HG02981 (cell line): ENCODE measurements at regions not wholly inside any gene's neighbourhood (a gene's known extent, or its start where the extent isn't known, plus 50 kb on each side); places are given as distances from the start of the nearest gene placed in this dataset.
"Not testable (repeated sequence)": the region's sequence is repeated elsewhere in the genome, so short reads cannot be mapped to it uniquely, and the experiment has no call there.

Experiments used
- ATAC-seq: cut with Tn5 transposase; IDR thresholded peaks from one replicate; pipeline ENCODE4 v1.9.1; 2021; ENCODE audit warnings: mild to moderate bottlenecking, moderate library complexity; ENCODE audit not compliant: unreplicated experiment

DNA sequence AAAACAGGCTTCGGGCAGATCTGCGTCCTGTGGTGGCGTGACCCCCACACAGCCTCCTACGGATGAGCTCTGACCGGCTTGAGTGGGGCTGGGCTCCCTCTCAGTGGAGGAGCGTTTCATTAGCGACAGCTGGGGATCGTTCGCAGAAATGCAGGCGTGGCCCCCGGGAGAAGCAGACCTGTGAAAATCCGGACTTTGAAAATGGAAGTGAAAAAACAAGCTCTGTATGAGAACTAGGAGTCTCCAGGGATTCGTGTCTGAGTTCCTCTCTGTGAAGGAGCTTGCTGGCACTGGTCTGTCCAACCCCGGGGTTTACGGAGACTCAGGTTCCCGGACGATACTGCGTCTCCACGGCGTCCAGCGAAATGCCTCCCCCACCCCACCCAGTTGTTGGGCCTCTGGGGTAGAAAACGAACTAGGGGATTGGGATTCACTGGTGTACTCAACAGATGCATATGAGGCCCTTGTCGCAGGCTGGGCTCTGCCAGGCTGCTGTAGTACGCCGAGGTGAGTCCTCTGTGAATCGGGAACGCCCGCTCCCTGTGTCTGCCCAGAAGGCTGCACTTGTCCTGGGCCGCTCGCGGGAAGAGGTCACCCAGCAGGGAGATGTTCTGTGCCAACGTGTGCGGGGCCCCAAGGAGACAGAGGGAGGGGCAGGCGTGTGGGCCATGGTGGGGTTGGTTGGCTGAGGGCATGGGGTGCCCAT, 119.7 kb upstream of the ZNF469 start:
- ATAC-seq = not testable (repeated sequence)

DNA sequence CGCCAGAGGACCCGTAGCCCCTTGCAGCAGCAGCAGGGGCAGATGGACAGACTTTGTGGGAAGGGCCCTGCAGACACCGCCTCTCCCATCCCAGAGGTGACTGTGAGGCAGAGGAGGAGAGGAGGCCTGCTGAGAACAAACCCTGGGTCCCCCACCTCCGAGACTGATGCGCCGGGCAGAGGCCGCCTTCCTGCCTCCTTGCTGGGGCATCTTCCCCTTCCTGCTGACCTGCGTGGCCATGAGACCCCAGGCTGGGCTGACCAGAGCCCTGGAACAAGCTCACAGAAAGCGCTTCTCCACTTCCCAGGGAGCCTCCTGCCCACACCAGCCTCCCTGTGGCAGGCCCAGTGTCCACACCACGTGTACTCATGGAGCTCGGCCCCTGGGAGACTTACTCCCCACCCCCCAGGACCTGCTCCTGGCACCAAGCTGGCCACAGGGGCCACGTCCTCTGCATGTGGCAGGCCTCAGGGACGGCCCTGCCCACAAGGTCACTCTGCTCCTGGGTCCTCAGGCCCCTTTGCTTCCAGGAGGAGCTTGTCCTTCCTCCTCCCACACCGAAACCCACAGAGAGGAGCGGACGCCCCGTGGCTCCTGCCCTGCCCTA, 119.0 kb upstream of the ZNF469 start:
- ATAC-seq = not testable (repeated sequence)

DNA sequence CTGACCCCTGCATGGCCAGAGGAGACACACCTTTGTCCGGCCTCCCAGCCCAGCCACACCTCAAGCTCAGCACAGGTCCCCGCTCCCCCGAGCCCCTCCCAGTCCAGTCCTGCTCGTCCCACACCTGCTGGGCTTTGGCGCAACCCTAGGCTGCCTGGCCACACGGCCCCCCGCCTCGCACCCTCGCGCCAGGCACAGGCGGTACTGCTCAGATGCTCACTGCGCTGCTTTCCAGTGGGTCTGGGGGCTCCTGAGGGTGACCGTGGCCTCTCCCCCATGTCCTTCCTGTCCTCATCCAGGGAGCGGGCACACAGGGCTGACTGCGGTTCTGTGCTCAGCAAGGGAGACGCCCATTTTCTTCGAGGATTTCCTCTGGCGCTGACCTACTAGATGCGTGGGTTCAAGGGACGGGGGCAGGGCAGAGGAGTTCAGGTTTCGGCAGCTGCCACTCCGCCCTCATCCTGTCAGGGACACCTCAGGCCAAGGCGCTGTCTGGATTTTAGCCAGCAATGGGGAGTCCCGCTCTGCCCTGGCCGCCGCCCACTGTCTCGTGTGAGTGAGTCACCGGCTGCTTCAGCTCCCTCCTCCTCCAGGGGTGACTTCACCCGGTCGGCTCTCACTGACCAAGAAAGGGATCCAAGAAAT, 118.0 kb upstream of the ZNF469 start:
- ATAC-seq = peak; percentile 62

DNA sequence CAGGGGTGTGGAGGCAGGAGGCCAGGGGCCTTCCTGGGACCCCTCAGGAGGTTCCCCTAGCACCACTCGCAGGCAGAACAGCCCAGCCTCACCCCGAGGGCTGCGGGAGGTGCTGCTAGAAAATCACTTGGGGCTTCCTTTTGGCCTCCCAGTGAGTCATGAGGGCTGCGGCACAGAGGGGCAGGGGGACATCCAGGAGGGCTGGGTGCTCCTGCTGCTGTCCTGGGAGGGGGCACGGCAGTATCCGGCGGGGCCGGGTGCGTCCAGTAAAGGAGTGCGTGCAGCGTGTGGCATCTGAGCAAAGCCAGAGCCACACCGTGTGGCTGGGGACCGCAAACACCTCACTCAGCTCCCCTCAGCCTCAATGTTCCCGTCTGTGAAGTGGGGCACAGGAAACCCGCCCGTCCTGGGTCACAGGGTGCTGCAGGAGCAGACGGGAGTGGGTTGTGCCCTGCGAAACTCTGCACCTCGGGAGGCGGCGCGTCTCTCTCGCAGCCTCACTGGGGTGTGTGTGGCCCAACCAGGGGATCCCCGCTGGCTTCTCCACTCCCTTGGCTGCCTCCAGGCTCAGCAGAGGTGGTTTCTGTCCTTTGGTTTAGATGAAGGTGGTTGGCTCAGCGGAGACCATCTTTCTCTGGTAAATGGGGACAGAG, 117.3 kb upstream of the ZNF469 start:
- ATAC-seq = peak; percentile 8

DNA sequence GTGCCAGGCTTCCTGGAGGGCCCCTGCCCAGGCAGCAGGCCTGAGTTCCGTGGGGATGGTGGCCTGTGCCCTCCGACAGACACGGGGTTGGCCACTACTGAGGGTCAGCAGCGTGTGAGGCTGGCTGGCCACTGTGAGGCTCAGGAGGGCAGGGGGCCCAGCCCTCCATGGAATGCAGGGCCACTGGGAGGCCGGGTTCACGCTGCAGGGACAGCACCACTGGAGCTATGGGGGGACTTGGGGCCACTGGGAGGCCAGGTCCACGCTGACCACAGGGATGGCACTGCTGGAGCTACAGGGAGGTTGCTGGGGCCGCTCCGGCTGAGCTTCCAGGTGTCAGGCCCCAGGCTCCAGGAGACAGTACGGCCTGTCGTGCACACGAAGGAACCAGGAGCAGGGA, 116.7 kb upstream of the ZNF469 start:
- ATAC-seq = not testable (repeated sequence)

DNA sequence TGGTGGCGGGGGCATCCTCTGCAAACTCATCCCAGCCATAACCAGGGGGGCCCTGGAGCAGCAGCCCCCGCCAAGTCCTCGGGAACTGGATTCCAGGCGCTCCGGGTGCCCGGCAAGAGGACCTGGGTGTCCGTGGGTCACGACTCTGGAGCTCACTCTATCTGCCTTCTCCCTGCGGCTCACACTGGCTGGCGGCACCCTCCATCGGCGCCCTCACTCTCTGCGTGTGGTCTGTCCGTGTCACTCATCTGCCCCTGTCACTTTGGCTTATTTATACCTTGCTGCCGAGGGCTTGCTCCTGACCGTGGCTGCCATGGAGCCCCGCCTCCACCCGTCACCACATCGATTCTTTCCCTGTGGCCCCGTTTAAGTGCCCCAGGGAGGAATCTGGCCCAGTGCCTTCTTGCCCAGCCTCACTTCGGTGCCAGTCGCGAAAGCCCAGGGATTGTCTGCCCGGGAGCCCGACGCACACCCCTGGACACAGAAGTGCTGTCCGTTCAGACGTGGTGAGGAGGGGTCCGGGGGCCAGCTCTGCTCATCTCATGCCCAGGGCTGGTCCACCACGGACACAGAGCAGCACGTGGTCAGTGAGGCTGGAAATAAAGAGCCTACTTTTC, 115.7 kb upstream of the ZNF469 start:
- ATAC-seq = not testable (repeated sequence)

DNA sequence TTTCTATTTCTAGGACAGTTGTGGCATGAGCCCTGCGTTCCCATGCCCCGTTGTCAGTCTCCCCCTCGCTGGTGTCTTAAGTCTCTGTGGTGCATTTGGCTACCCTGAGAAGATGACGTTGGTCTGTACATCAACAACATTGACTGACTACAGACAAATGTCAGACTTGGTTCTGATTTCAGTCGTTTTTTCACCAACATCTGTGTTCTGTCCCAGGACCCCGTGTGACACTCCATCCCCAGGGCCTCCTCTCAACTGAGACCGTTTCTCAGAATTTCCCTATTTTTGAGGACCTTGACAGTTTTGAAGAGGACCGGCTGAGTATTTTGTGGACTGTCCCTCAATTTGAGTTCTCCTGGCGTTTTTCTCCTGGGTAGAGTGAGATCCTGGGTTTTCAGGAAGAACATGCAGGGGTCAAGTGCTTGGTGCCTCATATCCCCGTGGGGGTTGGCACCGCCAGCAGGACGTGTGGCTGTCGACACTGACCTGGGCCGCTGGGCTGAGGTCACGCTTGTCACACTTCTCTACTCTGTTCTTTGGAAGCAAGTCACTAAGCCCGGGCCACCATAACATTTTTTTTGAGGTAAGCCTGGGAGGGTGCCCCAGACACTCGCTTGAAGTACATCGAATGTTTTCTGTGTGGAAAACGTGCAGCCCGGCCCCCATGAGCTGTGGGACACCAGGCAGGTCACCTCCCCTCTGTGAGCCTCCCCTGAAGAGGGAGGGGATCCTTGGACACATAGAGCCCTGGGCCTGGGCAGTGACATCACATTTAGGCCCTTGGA, 114.4 kb upstream of the ZNF469 start:
- ATAC-seq = not testable (repeated sequence)

DNA sequence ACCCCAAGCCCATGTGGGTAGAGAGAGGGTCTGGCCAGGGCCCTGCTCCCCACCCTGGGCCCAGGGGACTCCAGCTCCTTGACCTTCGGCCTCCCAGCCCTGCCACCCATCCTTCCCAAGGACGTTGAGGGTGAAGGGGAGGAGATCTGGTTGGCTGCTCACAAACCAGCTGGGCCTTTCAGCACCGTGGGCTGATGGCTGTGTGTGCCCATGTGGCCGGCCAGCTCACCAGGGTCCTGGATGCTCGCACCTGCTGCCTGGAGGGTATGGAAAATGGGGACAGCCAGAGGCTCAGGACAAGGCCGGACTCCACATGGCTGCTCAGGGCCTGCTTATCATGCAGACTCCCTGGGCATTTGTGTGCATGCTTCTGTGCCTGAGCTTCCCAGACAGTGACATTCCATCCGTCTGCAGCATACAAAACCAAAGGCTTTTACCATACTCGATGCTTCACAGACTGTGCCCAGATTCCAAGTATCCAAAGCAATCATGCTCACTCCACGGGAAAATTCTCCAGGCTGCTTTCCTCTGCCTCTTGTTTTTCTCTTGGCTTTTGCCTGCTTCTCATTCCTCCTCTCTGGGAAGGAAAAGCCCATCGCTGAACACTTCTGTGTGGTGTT, 112.5 kb upstream of the ZNF469 start:
- ATAC-seq = not testable (repeated sequence)

DNA sequence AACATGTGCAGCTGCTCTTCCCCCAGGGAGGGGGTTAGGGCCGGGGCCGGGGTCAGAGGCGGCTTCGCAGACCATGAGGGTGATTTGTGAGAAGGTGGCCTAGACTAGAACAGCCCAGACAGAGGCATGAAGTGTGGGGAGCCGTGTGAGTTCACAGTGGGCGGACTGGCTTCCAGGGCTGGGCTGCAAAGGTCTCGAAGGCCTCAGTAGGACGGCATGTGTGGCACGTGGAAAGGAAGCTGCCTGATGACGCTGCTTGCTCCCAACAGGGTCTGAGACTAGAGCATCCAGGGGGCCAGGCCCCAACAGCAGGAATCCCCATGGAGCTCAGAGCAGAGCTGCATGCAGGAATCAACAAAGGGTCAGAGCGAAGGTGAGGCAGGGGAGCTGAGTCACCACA, 111.5 kb upstream of the ZNF469 start:
- not testable (repeated sequence) for ATAC-seq

DNA sequence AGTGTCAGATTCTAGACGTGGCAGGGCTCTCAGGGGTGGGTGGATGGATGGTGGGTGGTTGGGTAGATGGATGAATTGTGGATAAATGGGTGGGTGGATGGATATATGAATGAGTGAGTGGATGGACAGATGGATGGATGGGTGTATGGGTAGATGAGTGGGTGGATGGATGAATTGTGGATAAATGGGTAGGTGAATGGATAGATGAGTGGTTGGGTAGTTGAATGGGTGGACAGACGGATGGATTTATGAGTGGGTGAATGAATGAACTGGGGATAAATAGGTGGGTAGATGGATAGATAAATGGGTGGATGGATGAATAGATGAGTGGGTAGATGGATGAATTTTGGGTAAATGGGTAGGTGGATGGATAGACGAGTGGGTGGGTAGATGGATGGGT, 111.0 kb upstream of the ZNF469 start:
- not testable (repeated sequence) for ATAC-seq

DNA sequence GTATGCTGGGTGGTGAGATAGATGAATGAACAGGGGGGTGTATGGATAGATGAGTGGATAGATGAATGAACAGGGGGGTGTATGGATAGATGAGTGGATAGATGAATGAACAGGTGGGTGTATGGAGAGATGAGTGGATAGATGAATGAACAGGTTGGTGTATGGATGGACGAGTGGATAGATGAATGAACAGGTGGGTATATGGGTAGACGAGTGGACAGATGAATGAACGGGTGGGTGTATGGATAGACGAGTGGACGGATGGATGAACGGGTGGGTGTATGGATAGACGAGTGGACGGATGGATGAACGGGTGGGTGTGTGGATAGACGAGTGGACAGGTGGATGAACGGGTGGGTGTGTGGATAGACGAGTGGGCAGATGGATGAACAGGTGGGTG, 110.3 kb upstream of the ZNF469 start:
- not testable (repeated sequence) for ATAC-seq

DNA sequence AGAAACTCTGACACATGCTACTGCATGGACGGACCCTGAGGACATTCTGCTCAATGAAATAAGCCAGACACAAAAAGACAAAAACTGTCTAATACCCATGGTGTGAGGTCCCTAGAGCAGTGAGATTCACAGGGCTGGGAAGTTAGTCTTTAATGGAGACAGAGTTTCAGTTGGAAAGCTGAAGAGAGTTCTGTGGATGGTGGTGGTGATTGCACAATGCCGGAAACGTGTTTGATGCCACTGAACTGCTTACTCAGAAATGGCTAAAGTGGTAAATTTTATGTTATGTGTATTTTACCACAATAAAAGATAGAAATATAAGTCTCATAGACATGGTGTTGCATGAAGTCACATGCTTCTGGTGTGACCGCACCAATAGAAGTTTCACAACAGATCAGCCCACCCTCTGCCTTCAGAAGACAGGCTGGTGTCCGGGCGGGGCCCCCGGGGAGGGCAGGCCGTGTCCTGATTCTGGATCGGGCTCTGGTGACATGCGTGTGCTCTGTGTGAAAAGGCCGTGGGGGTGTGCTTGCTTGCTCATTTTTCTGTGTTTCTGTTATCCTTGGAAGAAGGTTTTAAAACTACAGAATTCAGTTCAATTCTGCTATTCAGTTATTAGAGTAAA, 108.5 kb upstream of the ZNF469 start:
- not testable (repeated sequence) for ATAC-seq

DNA sequence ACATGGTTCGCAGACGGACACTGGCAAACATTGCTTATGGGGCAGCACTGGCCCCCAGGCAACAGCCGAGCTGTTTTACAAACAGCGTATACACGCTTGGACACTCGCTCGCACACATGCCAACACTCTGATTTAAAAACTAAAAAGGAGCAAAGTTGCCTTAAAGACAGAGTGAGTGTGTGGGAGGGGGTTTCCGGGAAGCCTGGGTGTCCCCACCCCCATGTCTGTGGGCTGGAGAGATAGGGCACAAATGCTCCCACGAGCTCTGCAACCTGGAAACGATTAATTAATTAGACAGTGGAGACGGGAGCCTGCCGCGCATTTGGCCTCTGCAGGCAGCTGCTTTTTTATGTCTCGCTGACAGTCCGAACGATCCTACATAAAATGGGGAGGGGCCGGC, 107.9 kb upstream of the ZNF469 start:
- no peak for ATAC-seq

DNA sequence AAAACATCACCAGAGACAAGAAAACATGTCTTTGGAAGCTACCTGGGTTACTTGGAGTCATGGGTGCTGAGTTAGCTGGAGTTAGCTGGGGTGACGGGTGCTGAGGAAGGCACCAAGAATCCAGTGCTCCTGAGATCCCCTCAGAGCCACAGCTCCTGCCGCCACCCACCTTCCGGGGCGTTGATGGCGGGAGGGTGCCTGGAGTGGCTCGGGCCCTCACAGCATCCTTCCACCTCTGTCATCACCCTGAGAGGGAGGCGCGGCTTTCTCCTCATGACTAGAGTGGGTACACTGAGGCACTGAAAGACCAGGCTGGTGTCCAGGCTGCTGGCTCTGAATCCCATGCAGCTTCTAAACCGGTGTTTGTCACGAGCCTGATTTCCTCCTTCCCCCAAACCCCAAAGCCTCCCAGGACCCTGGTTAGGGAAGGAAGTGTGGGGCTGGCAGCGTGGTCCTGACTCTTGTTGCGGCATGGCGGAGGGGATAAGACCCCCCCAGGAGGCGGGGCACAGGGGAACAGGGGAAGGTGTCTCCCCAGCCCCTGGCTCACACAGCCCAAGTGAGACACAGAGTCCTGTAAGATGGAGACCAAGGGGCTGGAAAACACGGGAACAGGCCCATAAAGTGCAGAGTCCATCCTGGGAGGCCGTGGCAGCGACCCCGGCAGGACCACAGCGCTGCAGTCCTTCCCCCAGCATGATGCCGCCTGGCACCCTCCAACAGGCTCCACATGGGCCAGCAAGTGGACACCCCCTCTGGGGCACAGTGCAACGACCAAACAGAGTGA, 107.2 kb upstream of the ZNF469 start:
- not testable (repeated sequence) for ATAC-seq

DNA sequence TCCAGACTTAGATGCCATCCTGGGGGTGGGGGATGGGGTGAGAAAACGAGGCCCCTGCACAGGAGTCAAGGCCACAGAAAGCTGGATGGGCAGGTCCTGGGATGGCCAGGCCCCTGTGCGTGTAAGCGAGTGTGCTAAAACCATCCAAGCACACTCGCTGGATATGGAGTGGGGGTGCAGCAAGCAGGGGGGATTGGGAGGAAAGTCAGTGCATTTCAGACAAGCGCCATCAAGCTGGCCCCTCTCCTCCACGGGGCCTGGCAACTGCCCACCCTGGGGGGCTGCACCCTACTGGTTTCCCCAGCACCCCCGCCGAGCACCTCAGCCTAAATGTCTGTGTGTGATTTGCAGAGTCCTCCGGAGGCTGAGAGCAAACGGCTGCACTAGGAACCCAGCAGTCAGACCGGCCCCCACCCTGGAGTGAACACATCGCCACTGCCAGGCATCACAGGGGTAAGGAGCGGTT, 106.6 kb upstream of the ZNF469 start:
- ATAC-seq = not testable (repeated sequence)

DNA sequence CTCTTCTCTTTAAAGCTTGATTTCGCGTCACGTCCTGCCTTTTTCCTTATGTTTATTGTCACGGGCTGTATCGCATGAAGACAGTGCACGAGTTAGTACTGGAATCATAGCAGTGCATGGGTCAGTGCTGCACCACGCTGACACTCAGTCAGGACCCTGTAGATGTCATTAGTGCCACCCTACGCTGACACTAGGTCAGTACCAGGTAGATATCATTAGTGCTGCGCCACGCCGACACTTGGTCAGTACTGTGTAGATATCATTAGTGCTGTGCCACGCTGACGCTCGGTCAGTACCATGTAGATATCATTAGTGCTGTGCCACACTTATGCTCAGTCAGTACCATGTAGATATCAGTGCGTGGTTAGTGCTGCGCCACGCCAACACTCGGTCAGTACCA, 106.2 kb upstream of the ZNF469 start:
- ATAC-seq = no peak

DNA sequence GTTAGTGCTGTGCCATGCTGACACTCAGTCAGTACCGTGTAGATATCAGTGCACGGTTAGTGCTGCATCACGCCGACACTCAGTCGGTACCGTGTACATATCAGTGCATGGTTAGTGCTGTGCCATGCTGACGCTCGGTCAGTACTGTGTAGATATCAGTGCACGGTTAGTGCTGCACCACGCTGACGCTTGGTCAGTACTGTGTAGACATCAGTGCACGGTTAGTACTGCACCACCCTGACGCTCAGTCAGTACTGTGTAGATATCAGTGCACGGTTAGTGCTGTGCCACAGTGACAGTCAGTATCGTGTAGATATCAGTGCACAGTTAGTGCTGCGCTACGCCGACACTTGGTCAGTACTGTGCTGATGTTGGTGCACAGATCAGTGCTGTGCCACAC, 102.8 kb upstream of the ZNF469 start:
- no peak for ATAC-seq

DNA sequence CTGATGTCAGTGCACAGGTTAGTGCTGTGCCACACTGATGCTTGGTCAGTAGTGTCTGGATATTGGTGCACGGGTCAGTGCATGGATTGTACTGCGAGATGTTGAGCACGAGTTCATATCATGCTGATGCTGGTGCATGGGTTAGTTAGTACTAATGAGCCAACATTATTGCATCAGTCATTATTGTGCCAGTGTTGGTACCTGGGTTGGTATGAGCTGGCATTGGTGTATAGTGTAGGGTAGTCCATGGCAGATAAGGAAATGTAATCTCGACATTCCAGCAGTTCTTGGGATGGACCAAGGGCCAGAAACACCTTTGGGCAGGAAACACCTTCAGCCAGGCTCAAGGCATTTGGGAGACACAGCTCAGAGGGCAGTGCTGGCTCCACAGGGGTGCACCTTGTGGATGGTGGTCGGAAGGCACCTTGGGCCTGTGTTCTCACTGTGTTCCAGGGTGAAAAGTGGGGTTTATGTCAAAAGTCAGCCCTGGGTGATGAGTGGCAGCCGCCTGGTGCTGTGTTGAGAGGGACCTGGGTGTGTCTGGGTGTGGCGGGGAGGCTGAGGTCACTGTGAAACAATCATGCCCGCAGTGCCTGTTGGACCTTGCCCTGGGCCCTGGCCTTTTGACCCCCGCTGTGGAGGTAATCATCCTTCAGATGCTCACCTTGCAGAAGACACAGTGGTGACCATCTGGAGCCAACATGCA, 100.7 kb upstream of the ZNF469 start:
- ATAC-seq = no peak
